Gastrocnemius medialis (tissue), 4 donors: ENCODE measurements at regions not wholly inside any gene's neighbourhood (a gene's known extent, or its start where the extent isn't known, plus 50 kb on each side); places are given as distances from the start of the nearest gene placed in this dataset.
A peak's percentile ranks its signal among the peaks of the same experiment; 100 is the strongest.

Experiments
- ATAC-seq, 2 donors: fragments of 150-250 bp; one replicate each; pipeline ENCODE4 v1.9.1; 2016
- DNase-seq, 2 donors: peaks; one replicate each; pipeline ENCODE4 v3.0.0-alpha.2; 2019
- H3K27ac ChIP-seq, 4 donors: fragments of 200-600 bp; sonication (generic); 1 replicate in 1 of 4; 2 replicates in 3 of 4; pipeline ENCODE4 v1.5.1; 2016 to 2018; ENCODE audit warnings: mild to moderate bottlenecking in 2 of 4, moderate library complexity in 1 of 4
- H3K27me3 ChIP-seq, 3 donors: fragments of 200-600 bp; sonication (generic) in 2 of 3; 1 replicate in 1 of 3; 2 replicates in 2 of 3; pipeline versions ENCODE4 v1.5.1 to v1.6.0; 2016 to 2019; ENCODE audit warnings: mild to moderate bottlenecking in 1 of 3, moderate library complexity in 1 of 3
- H3K36me3 ChIP-seq, 2 donors: fragments of 200-600 bp; sonication (generic) in 1 of 2; one replicate each; pipeline ENCODE4 v1.5.1; 2017 to 2018
- H3K4me1 ChIP-seq, 2 donors: fragments of 200-600 bp; sonication (generic) in 1 of 2; one replicate each; pipeline ENCODE4 v1.5.1; 2016 to 2017; ENCODE audit warnings: mild to moderate bottlenecking in 2 of 2
- H3K4me3 ChIP-seq, 4 donors: fragments of 200-600 bp; sonication (generic) in 3 of 4; 1 replicate in 1 of 4; 2 replicates in 3 of 4; pipeline ENCODE4 v1.5.1; 2016 to 2019; ENCODE audit warnings: mild to moderate bottlenecking in 2 of 4
- H3K9me3 ChIP-seq, 3 donors: fragments of 200-600 bp; sonication (generic) in 2 of 3; 1 replicate in 1 of 3; 2 replicates in 2 of 3; pipeline ENCODE4 v1.5.1; 2016 to 2019
- CTCF ChIP-seq, 5 experiments: fragments of 450-650 bp in 3 of 5; fragments of 200-600 bp in 2 of 5; sonication (generic) in 2 of 5; IDR thresholded peaks in 4 of 5; conservative IDR thresholded peaks in 1 of 5; 1 replicate in 4 of 5; 2 replicates in 1 of 5; pipeline ENCODE4 v1.5.1; 2016 to 2019; ENCODE audit warnings: antibody characterized with exemption in 5 of 5, mild to moderate bottlenecking in 3 of 5, moderate library complexity in 3 of 5
- POLR2A ChIP-seq, 2 donors: fragments of 450-650 bp; IDR thresholded peaks; one replicate each; pipeline ENCODE4 v1.6.1; 2017; ENCODE audit warnings: antibody characterized with exemption in 2 of 2, mild to moderate bottlenecking in 2 of 2, moderate library complexity in 2 of 2
- in situ Hi-C, 4 donors: fragments of 200-750 bp; cut with MboI; loops; one replicate each; pipeline versions ENCODE4 v1.15.0 to v1.8.0; 2017; ENCODE audit warnings: low sequenced_read_pairs in 4 of 4
- intact Hi-C: fragments of 100-400 bp; cut with DNase I; formaldehyde crosslinking; loops from one replicate; pipeline ENCODE4 v1.15.1; 2023; ENCODE audit warnings: low total_unique reads

GRCh38 chr2:56743807-56744206 is 560.0 kb downstream of the CCDC85A start:
- ATAC-seq: no peak
- in situ Hi-C loops: loop anchor here in 2 of 4 donors (25.0 kb wide), 1 partner anchor 557 kb away; the partner anchor contains the start of gene CCDC85A (in 2 of the 2)

GRCh38 chr2:56749152-56749752 is 565.5 kb downstream of the CCDC85A start:
- in situ Hi-C loops: loop anchor here (5.0 to 25.0 kb wide), 2 partner anchors 562 to 567 kb away; partner anchors contain the start of gene CCDC85A (in 4 of the 4)
- intact Hi-C loops: loop anchor here (1.0 kb wide), 1 partner anchor 566 kb away; the partner anchor contains the start of gene CCDC85A
- no peak for ATAC-seq
- no peaks in the 10 kb centered on the region for H3K36me3 ChIP-seq
- no peaks in the 10 kb centered on the region for H3K9me3 ChIP-seq
- no peak for TF ChIP-seq POLR2A (IDR thresholded peaks at IDR 0.05)
- TF ChIP-seq CTCF (IDR thresholded peaks at IDR 0.05 in 4 of 5, conservative IDR thresholded peaks at IDR 0.05 in 1 of 5): peak; percentile 16 to 59 (median 30)
- no peak overlapping the region for H3K27ac ChIP-seq
- no peak for DNase-seq
- no peaks in the 10 kb centered on the region for H3K27me3 ChIP-seq
- H3K4me1 ChIP-seq: no peaks in the 10 kb centered on the region
- H3K4me3 ChIP-seq: no peak overlapping the region

More at GRCh38 chr2:56743807-56744206, 560.0 kb downstream of the CCDC85A start:
- Histone ChIP-seq H3K9me3 (no peaks in the 10 kb centered on the region), H3K36me3 (no peaks in the 10 kb centered on the region), H3K4me3 (no peak overlapping the region), H3K4me1 (no peaks in the 10 kb centered on the region), H3K27me3 (no peaks in the 10 kb centered on the region), H3K27ac (no peak overlapping the region)
- no peak for DNase-seq
- intact Hi-C loops: no loop called here
- TF ChIP-seq POLR2A (IDR thresholded peaks at IDR 0.05) (no peak), CTCF (IDR thresholded peaks at IDR 0.05 in 4 of 5, conservative IDR thresholded peaks at IDR 0.05 in 1 of 5) (no peak)

GRCh38 chr2:56753182-56753581 is 569.4 kb downstream of the CCDC85A start:
- in situ Hi-C loops: no loop called here
- Histone ChIP-seq H3K27ac (no peak overlapping the region), H3K27me3 (no peaks in the 10 kb centered on the region), H3K4me1 (no peaks in the 10 kb centered on the region), H3K9me3 (no peaks in the 10 kb centered on the region), H3K4me3 (no peak overlapping the region), H3K36me3 (no peaks in the 10 kb centered on the region)
- DNase-seq (no peak), ATAC-seq (no peak)
- intact Hi-C loops: no loop called here
- TF ChIP-seq CTCF (IDR thresholded peaks at IDR 0.05 in 4 of 5, conservative IDR thresholded peaks at IDR 0.05 in 1 of 5) (no peak), POLR2A (IDR thresholded peaks at IDR 0.05) (no peak)

GRCh38 chr2:56754066-56754615 is 570.4 kb downstream of the CCDC85A start:
- intact Hi-C loops: no loop called here
- no peaks in the 10 kb centered on the region for H3K27me3 ChIP-seq
- DNase-seq: no peak
- TF ChIP-seq POLR2A (IDR thresholded peaks at IDR 0.05) (no peak), CTCF (IDR thresholded peaks at IDR 0.05 in 4 of 5, conservative IDR thresholded peaks at IDR 0.05 in 1 of 5) (no peak)
- no peak for ATAC-seq
- H3K27ac ChIP-seq: no peak overlapping the region
- in situ Hi-C loops: no loop called here
- H3K36me3 ChIP-seq: no peaks in the 10 kb centered on the region
- H3K9me3 ChIP-seq: no peaks in the 10 kb centered on the region
- H3K4me3 ChIP-seq: no peak overlapping the region
- H3K4me1 ChIP-seq: no peaks in the 10 kb centered on the region
